ENCODE measurements at regions not wholly inside any gene's neighbourhood (a gene's known extent, or its start where the extent isn't known, plus 50 kb on each side); places are given as distances from the start of the nearest gene placed in this dataset.

GRCh38 chr10:130634816-130635215, 498.6 kb downstream of the GLRX3 start:
- no peaks in the 10 kb centered on the region for H3K27me3 ChIP-seq (ENCODE audit: insufficient read depth, low read length)
- no peak overlapping the region for H2AFZ ChIP-seq (ENCODE audit: low read length)
- no peaks in the 10 kb centered on the region for H3K4me1 ChIP-seq (ENCODE audit: insufficient read depth, low read length, severe bottlenecking)
- no peaks in the 10 kb centered on the region for H3F3A ChIP-seq (ENCODE audit: insufficient read depth, low read length)
- H3K9me3 ChIP-seq (ENCODE audit: low read length), result no peaks in the 10 kb centered on the region
- no peak overlapping the region for H3K9ac ChIP-seq (ENCODE audit: low read length)
- no peaks in the 10 kb centered on the region for H4K20me1 ChIP-seq (ENCODE audit: insufficient read depth, low read length)
- H3K36me3 ChIP-seq (ENCODE audit: insufficient read depth, low read length), result no peaks in the 10 kb centered on the region
- no peak overlapping the region for H3K4me3 ChIP-seq (ENCODE audit: low read depth, low read length, poor library complexity, severe bottlenecking)
- no peak overlapping the region for H3K4me2 ChIP-seq (ENCODE audit: low read length)
- H3K79me2 ChIP-seq (ENCODE audit: insufficient read depth, low read length), result no peaks in the 10 kb centered on the region
- H3K9me2 ChIP-seq (ENCODE audit: low read depth, low read length), result no peaks in the 10 kb centered on the region
- no peak for TF ChIP-seq CTCF (IDR thresholded peaks at IDR 0.05; ENCODE audit: low read length)
- TF ChIP-seq EZH2 (IDR thresholded peaks at IDR 0.05; ENCODE audit: borderline replicate concordance, low read length), result no peak
- H3K27ac ChIP-seq (ENCODE audit: low read depth, low read length, poor library complexity, severe bottlenecking), result no peak overlapping the region

- no peaks in the 10 kb centered on the region for H3K36me3 ChIP-seq (ENCODE audit: insufficient read depth, low read length)
- H4K20me1 ChIP-seq (ENCODE audit: insufficient read depth, low read length), result no peaks in the 10 kb centered on the region
- H3F3A ChIP-seq (ENCODE audit: insufficient read depth, low read length), result no peaks in the 10 kb centered on the region
- no peaks in the 10 kb centered on the region for H3K27me3 ChIP-seq (ENCODE audit: insufficient read depth, low read length)
- no peaks in the 10 kb centered on the region for H3K9me2 ChIP-seq (ENCODE audit: low read depth, low read length)
- no peak overlapping the region for H3K4me3 ChIP-seq (ENCODE audit: low read depth, low read length, poor library complexity, severe bottlenecking)
- H3K9me3 ChIP-seq (ENCODE audit: low read length), result no peaks in the 10 kb centered on the region
- no peaks in the 10 kb centered on the region for H3K4me1 ChIP-seq (ENCODE audit: insufficient read depth, low read length, severe bottlenecking)
- H3K79me2 ChIP-seq (ENCODE audit: insufficient read depth, low read length), result no peaks in the 10 kb centered on the region
- H3K27ac ChIP-seq (ENCODE audit: low read depth, low read length, poor library complexity, severe bottlenecking), result no peak overlapping the region
- TF ChIP-seq CTCF (IDR thresholded peaks at IDR 0.05; ENCODE audit: low read length) (no peak), EZH2 (IDR thresholded peaks at IDR 0.05; ENCODE audit: borderline replicate concordance, low read length) (no peak)
- no peak overlapping the region for H2AFZ ChIP-seq (ENCODE audit: low read length)
- H3K9ac ChIP-seq (ENCODE audit: low read length), result no peak overlapping the region
- no peak overlapping the region for H3K4me2 ChIP-seq (ENCODE audit: low read length)
Observed at GRCh38 chr10:130635528-130635927, 499.3 kb downstream of the GLRX3 start.

- Histone ChIP-seq H3K27ac (ENCODE audit: low read depth, low read length, poor library complexity, severe bottlenecking) (no peak overlapping the region), H2AFZ (ENCODE audit: low read length) (no peak overlapping the region), H3K4me2 (ENCODE audit: low read length) (no peak overlapping the region), H3F3A (ENCODE audit: insufficient read depth, low read length) (no peaks in the 10 kb centered on the region), H3K4me3 (ENCODE audit: low read depth, low read length, poor library complexity, severe bottlenecking) (no peak overlapping the region), H3K36me3 (ENCODE audit: insufficient read depth, low read length) (no peaks in the 10 kb centered on the region), H3K9ac (ENCODE audit: low read length) (no peak overlapping the region), H3K27me3 (ENCODE audit: insufficient read depth, low read length) (no peaks in the 10 kb centered on the region), H3K9me2 (ENCODE audit: low read depth, low read length) (no peaks in the 10 kb centered on the region), H3K9me3 (ENCODE audit: low read length) (no peaks in the 10 kb centered on the region), H3K4me1 (ENCODE audit: insufficient read depth, low read length, severe bottlenecking) (no peaks in the 10 kb centered on the region), H4K20me1 (ENCODE audit: insufficient read depth, low read length) (no peaks in the 10 kb centered on the region), H3K79me2 (ENCODE audit: insufficient read depth, low read length) (no peaks in the 10 kb centered on the region)
- no peak for TF ChIP-seq EZH2 (IDR thresholded peaks at IDR 0.05; ENCODE audit: borderline replicate concordance, low read length)
- TF ChIP-seq CTCF (IDR thresholded peaks at IDR 0.05; ENCODE audit: low read length), result no peak
Observed at GRCh38 chr10:130636313-130636930, 500.2 kb downstream of the GLRX3 start.
